Neural cell (in vitro differentiated cells): ENCODE measurements at regions not wholly inside any gene's neighbourhood (a gene's known extent, or its start where the extent isn't known, plus 50 kb on each side); places are given as distances from the start of the nearest gene placed in this dataset.

Source experiments
- H2AFZ ChIP-seq: fragments of 200-600, 300-800 bp; sonication (generic), shearing (Covaris generic); 2 replicates; pipeline ENCODE4 v1.6.0; 2014; ENCODE audit warnings: low read depth, mild to moderate bottlenecking, antibody characterized with exemption, low read length, moderate library complexity
- H3F3A ChIP-seq: fragments of 200-600 bp; shearing (Covaris generic); 2 replicates; pipeline ENCODE4 v1.6.1; 2016; ENCODE audit warnings: mild to moderate bottlenecking, moderate library complexity, mixed read lengths, antibody characterized with exemption, low read length; ENCODE audit not compliant: insufficient read depth, poor library complexity, severe bottlenecking
- H3K27ac ChIP-seq: fragments of 200-600, 300-800 bp; sonication (generic), shearing (Covaris generic); 2 replicates; pipeline ENCODE4 v1.5.1; 2014; ENCODE audit warnings: mild to moderate bottlenecking, low read length, moderate library complexity
- H3K27me3 ChIP-seq: fragments of 300-800, 200-600 bp; sonication (generic), shearing (Covaris generic); 2 replicates; pipeline ENCODE4 v1.6.0; 2014; ENCODE audit warnings: mild to moderate bottlenecking, low read depth, low read length, moderate library complexity; ENCODE audit not compliant: insufficient read depth
- H3K36me3 ChIP-seq: fragments of 300-800, 200-600 bp; sonication (generic), shearing (Covaris generic); 2 replicates; pipeline ENCODE4 v1.5.1; 2014; ENCODE audit warnings: mild to moderate bottlenecking, antibody characterized with exemption, low read length, moderate library complexity; ENCODE audit not compliant: insufficient read depth
- H3K4me2 ChIP-seq: fragments of 300-800, 200-600 bp; sonication (generic), shearing (Covaris generic); 2 replicates; pipeline ENCODE4 v1.6.0; 2014; ENCODE audit warnings: mild to moderate bottlenecking, low read length
- H3K4me3 ChIP-seq: fragments of 300-800, 200-600 bp; sonication (generic), shearing (Covaris generic); 2 replicates; pipeline ENCODE4 v1.5.1; 2014; ENCODE audit warnings: mild to moderate bottlenecking, low read length, moderate library complexity
- H3K79me2 ChIP-seq: fragments of 200-600 bp; shearing (Covaris generic); replicated peaks from 2 replicates; pipeline ENCODE4 v1.6.0; 2014; ENCODE audit warnings: mild to moderate bottlenecking, low read length, moderate library complexity; ENCODE audit not compliant: insufficient read depth
- H3K9ac ChIP-seq: fragments of 300-800, 200-600 bp; sonication (generic), shearing (Covaris generic); 2 replicates; pipeline ENCODE4 v1.6.1; 2016; ENCODE audit warnings: mild to moderate bottlenecking, low read length, mixed read lengths
- H3K9me2 ChIP-seq: fragments of 200-600 bp; shearing (Covaris generic); 2 replicates; pipeline ENCODE4 v1.6.1; 2016; ENCODE audit warnings: mild to moderate bottlenecking, low read length, mixed read lengths; ENCODE audit not compliant: insufficient read depth
- H3K9me3 ChIP-seq: fragments of 200-600, 300-800 bp; sonication (generic), shearing (Covaris generic); 2 replicates; pipeline ENCODE4 v1.6.1; 2016; ENCODE audit warnings: mild to moderate bottlenecking, mixed run types, low read length, moderate library complexity, mixed read lengths
- H4K20me1 ChIP-seq: fragments of 200-600 bp; shearing (Covaris generic); 2 replicates; pipeline ENCODE4 v1.6.1; 2016; ENCODE audit warnings: mild to moderate bottlenecking, mixed run types; ENCODE audit not compliant: insufficient read depth
- CTCF ChIP-seq: fragments of 450-650 bp; IDR thresholded peaks from 2 replicates; pipeline ENCODE4 v1.5.1; 2014; ENCODE audit warnings: antibody characterized with exemption, mild to moderate bottlenecking, moderate library complexity; ENCODE audit not compliant: poor library complexity, severe bottlenecking
- EP300 ChIP-seq: fragments of 450-650 bp; conservative IDR thresholded peaks from 2 replicates; pipeline ENCODE4 v1.6.1; 2014; ENCODE audit warnings: antibody characterized with exemption, mild to moderate bottlenecking, moderate library complexity; ENCODE audit not compliant: poor library complexity, severe bottlenecking
- EZH2 ChIP-seq: fragments of 200-600, 300-800 bp; shearing (Covaris generic), sonication (generic); IDR thresholded peaks from 2 replicates; pipeline ENCODE4 v1.6.1; 2014; ENCODE audit warnings: antibody characterized with exemption, low read length, borderline replicate concordance, mild to moderate bottlenecking; ENCODE audit not compliant: insufficient read depth, poor library complexity, severe bottlenecking
- MXI1 ChIP-seq: fragments of 450-650 bp; conservative IDR thresholded peaks from 2 replicates; pipeline ENCODE4 v1.6.1; 2014; ENCODE audit warnings: antibody characterized with exemption, mild to moderate bottlenecking; ENCODE audit not compliant: poor library complexity, severe bottlenecking
- POLR2AphosphoS5 ChIP-seq: IDR thresholded peaks from 2 replicates; pipeline ENCODE4 v1.6.1; 2012
- RAD21 ChIP-seq: fragments of 450-650 bp; conservative IDR thresholded peaks from 2 replicates; pipeline ENCODE4 v1.6.1; 2014; ENCODE audit warnings: antibody characterized with exemption, mild to moderate bottlenecking, moderate library complexity
- REST ChIP-seq: IDR thresholded peaks from 2 replicates; pipeline ENCODE4 v1.6.1; 2012; ENCODE audit warnings: borderline replicate concordance
- SMC3 ChIP-seq: fragments of 450-650 bp; conservative IDR thresholded peaks from 2 replicates; pipeline ENCODE4 v1.6.1; 2014; ENCODE audit warnings: antibody characterized with exemption, mild to moderate bottlenecking, moderate library complexity; ENCODE audit not compliant: poor library complexity
- TAF1 ChIP-seq: IDR thresholded peaks from 2 replicates; pipeline ENCODE4 v1.6.1; 2012; ENCODE audit warnings: low read depth

GRCh38 chr21:35827004-35827403 is 233.3 kb downstream of the SETD4 start:
- H2AFZ ChIP-seq, result no peak overlapping the region
- H3F3A ChIP-seq, result no peaks in the 10 kb centered on the region
- no peak overlapping the region for H3K4me2 ChIP-seq
- no peak overlapping the region for H3K27ac ChIP-seq
- no peak overlapping the region for H3K4me3 ChIP-seq
- no peaks in the 10 kb centered on the region for H3K27me3 ChIP-seq
- H3K9me2 ChIP-seq, result no peaks in the 10 kb centered on the region
- H3K79me2 ChIP-seq, result no peaks in the 10 kb centered on the region
- no peak overlapping the region for H3K9ac ChIP-seq
- H3K9me3 ChIP-seq, result no peaks in the 10 kb centered on the region
- no peaks in the 10 kb centered on the region for H4K20me1 ChIP-seq
- no peak for TF ChIP-seq EZH2
- no peak for TF ChIP-seq CTCF
- TF ChIP-seq MXI1, result no peak
- TF ChIP-seq TAF1, result no peak
- no peak for TF ChIP-seq RAD21
- no peak for TF ChIP-seq EP300
- no peak for TF ChIP-seq POLR2AphosphoS5
- TF ChIP-seq SMC3, result no peak
- TF ChIP-seq REST, result no peak
- H3K36me3 ChIP-seq, result no peaks in the 10 kb centered on the region

- Histone ChIP-seq H3K27ac (no peak overlapping the region), H3K9ac (no peak overlapping the region), H3K9me3 (no peaks in the 10 kb centered on the region), H2AFZ (no peak overlapping the region), H3K4me3 (no peak overlapping the region), H3K79me2 (no peaks in the 10 kb centered on the region), H3K36me3 (no peaks in the 10 kb centered on the region), H4K20me1 (no peaks in the 10 kb centered on the region), H3K9me2 (no peaks in the 10 kb centered on the region), H3K27me3 (no peaks in the 10 kb centered on the region), H3F3A (no peaks in the 10 kb centered on the region), H3K4me2 (no peak overlapping the region)
- TF ChIP-seq RAD21 (no peak), SMC3 (no peak), EZH2 (no peak), MXI1 (no peak), CTCF (no peak), REST (no peak), POLR2AphosphoS5 (no peak)
Measured at GRCh38 chr21:35825370-35826353, 234.7 kb downstream of the SETD4 start.
